A673 (cell line): ENCODE measurements at regions not wholly inside any gene's neighbourhood (a gene's known extent, or its start where the extent isn't known, plus 50 kb on each side); places are given as distances from the start of the nearest gene placed in this dataset.

Experiments used
- CTCF ChIP-seq: fragments of 300-800, 200-600 bp; sonication (generic); conservative IDR thresholded peaks from 2 replicates; pipeline ENCODE4 v1.5.1; 2017; ENCODE audit warnings: low read depth, mild to moderate bottlenecking, antibody characterized with exemption, low read length, moderate library complexity, mixed read lengths
- EZH2 ChIP-seq: fragments of 200-600 bp; sonication (generic); IDR thresholded peaks from 2 replicates; pipeline ENCODE4 v1.6.1; 2017; ENCODE audit warnings: borderline replicate concordance, low read depth, mild to moderate bottlenecking, mixed read lengths, antibody characterized with exemption, low read length; ENCODE audit not compliant: poor library complexity, severe bottlenecking

GRCh38 chr6:164942271-164942670 lies 367.1 kb downstream of the C6orf118 start:
- no peak for TF ChIP-seq CTCF
- TF ChIP-seq EZH2, result no peak
